NCI-H2196 (cell line): ENCODE measurements at regions not wholly inside any gene's neighbourhood (a gene's known extent, or its start where the extent isn't known, plus 50 kb on each side); places are given as distances from the start of the nearest gene placed in this dataset.

Source experiments
- DNase-seq: peaks from one replicate; lab custom pipeline; 2025; ENCODE audit not compliant: unreplicated experiment; lab: John Stamatoyannopoulos, UW

DNA sequence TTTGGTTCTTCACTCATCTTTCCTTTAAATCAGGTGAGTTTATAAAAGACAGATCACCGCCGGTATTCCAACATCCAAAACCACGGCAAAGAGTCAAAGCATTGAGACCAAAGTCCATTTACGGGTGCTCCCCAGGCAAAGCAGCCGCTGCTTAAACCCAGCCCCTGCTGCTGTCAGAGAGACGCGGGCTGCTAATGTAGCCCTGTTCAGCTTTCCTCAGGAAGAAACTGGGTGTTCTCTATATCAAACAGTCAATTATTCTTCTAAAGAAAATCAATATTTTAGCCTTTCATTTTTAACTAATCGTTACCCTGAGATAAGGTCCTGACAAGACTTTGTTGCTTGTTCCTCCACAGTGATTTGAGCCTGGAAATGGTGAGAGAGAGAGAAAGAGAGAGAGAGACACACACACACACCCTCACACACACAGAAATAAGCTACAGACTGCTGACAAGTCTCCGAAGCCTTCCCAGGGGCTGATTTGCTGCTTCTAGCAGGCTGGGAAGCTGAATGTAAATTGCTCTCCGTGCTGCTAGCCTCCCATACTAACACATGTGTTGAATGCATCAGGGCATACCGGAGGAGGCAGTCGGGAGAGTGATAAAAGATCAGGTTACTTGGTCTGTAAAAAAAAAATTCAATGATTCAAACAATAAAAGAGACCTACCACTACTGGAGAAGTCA, 183.0 kb upstream of the ANK3 start:
- DNase-seq: no peak

GRCh38 chr10:60570896-60571295, 181.2 kb upstream of the ANK3 start:
- DNase-seq: no peak

DNA sequence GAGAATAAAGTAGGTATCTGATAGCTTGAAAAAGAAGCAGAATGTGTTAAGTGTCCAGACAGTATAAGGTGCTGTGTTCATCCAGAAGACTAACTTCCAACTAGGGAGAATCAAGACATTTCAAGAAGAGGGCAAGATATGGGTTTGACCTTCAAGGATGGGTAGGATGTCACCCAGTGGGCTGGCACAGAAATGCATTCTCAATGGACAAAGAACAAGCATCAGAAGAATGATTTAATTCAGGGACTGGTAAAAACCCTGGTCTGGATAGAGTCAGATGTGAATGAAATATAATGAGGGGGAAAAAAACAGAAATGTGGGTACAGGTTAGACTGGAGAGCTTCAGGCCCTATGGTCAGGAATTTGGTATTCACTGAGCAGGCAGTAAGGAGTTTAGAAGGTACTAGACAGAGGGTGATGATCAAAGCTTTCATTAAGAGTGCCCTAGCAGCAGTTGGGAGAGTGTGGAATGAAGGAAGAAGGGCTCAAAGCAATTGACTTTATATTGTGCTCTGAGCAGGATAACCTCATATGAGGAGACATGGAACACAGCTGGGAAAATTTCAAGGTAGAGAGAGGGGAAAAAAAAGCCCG, 180.7 kb upstream of the ANK3 start:
- DNase-seq: no peak

DNA sequence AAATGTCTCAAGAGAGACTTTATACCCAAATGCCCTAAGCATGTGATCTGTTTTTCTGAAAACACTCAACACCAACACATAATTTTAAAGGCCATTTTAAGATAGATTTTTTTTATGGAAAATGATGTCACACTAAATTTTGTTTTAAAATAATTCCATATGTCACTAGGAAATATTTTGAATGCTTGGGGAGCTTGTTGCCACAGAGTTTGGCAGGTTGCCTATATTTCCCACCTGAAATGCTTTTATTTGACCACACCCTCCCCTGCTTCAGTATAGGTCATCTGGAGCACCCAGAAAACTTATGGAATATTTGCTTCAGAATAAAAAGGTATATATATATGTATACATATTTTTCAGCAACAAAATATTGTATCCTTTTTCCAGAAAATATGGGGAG, 180.0 kb upstream of the ANK3 start:
- no peak for DNase-seq

DNA sequence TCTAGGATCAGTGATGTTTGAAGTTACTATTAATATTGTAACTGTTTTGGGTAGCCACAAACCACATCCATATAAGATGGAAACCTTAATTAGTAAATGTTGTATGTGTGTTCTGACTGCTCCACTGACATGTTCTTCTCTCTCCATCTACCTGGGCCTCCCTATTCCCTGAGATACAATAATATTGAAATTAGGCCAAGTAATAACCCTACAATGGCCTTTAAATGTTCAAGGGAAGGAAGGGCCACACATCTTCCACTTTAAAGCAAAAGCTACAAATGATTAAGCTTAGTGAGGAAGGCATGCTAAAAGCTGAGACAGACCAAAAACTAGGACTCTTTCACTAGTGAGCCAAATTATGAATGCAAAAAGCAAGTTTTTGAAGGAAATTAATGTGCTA, 176.4 kb upstream of the ANK3 start:
- no peak for DNase-seq

- no peak for DNase-seq
Measured at GRCh38 chr10:60565492-60565891, 175.8 kb upstream of the ANK3 start.

GRCh38 chr10:60564475-60564874, 174.8 kb upstream of the ANK3 start:
- DNase-seq: no peak

DNA sequence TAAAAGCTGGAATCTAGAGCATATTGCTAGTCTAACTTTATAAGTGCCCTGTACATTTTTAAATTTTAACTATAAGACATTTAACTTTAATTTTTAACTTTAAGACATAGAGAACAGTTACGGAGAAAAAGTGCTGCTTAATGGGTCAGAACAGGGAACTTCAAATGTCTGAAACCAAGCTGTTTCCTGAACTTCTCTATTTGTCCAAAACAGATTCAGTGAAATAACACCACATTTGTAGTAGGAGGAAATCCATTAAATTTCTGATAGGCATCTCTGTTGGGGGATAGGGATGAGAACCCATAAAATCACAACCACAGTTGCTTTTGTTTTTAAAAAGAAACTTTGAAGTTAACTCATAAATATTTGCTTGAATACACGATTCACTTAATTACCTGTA, 170.8 kb upstream of the ANK3 start:
- no peak for DNase-seq

DNA sequence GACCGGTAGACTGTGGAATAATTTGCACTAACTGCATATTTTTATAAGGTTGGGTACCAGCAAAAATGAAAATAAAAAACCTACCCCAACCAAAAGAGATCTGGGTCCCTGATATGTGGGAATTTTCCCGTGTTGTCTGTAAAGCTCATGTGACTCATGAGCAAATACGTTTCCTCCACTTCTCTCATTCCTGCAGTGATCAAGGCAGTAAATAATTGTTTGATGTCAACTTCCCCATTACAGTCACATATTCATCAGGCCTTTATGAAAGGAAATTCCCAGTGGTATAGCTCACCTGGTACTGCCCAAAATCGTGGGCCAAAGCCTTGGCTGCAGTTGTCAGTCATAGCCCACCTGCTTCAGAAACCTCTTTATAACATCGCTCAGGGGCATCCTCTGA, 166.0 kb upstream of the ANK3 start:
- no peak for DNase-seq

GRCh38 chr10:60549686-60550085, 160.0 kb upstream of the ANK3 start:
- no peak for DNase-seq

- no peak for DNase-seq
Measured at GRCh38 chr10:60542657-60543056, 153.0 kb upstream of the ANK3 start.

GRCh38 chr10:60541451-60541850, 151.8 kb upstream of the ANK3 start:
- no peak for DNase-seq

GRCh38 chr10:60537697-60538096, 148.0 kb upstream of the ANK3 start:
- no peak for DNase-seq

DNA sequence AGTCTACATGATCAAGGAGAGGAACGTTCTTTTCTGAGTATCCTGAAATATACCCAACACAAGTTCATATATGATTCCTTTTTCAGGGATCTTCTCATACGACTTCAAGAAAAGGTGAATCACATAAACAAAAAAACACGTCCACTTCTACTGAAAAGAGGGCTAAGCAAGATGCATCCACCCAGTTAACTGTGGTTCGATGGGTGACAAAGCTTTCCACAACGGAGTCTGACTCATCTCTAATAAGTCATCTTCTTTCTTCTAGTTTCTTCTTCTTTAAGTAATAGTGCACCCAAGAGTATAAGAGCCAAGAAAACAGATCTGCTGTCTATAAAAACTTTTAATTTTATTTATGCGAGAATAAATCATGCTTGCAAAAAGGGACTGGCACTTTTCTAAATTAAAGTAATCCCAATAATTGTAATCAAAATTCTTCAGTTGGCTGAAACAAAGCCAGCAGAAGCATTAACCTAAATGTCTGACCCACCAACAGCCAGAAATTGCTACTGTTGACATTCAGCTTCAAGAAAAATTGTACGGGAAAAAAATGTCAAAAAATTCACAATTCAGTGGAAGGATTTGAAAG, 146.9 kb upstream of the ANK3 start:
- no peak for DNase-seq

- DNase-seq: no peak
Measured at GRCh38 chr10:60535427-60535826, 145.8 kb upstream of the ANK3 start.

GRCh38 chr10:60534761-60535389, 145.2 kb upstream of the ANK3 start:
- no peak for DNase-seq

DNA sequence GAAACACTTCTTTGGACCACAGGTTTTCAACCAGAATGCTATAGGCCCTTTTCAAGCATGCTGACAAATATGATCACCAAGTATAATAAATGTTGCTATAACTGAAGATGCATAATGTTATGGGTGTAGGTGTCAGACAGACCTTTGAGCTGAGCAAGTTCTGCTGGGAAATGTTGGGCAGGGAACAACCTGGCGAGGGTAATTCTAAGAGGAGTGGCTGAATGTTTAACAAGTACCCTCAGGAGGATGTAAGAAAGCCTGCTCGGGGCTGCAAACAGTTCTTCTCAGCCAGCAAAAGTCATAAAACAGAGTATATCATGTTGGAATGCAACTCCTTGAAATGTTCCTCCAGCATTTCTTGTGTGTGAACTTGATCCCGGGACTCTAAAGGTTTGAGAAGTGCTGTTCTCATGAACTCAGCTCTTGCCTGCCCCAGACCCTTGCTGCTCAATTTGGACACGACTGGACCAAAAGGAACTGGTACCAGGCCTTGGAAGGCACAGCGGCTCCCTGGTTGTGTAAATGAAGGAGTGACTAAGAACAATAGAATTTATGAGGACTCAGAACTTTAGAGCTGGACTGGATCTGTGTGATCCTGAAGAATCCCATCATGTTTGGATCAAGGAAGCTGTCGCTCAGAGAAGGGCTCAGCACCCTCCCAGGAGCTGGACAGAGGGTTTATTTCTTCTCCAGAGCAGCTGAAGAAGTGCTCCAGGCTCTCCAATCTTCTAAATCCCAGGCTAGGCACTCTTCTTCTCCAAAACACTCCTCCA, 143.2 kb upstream of the ANK3 start:
- DNase-seq: no peak

- DNase-seq: no peak
Measured at GRCh38 chr10:60531006-60531405, 141.3 kb upstream of the ANK3 start.

- DNase-seq: no peak
Measured at GRCh38 chr10:60527676-60528075, 138.0 kb upstream of the ANK3 start.

DNA sequence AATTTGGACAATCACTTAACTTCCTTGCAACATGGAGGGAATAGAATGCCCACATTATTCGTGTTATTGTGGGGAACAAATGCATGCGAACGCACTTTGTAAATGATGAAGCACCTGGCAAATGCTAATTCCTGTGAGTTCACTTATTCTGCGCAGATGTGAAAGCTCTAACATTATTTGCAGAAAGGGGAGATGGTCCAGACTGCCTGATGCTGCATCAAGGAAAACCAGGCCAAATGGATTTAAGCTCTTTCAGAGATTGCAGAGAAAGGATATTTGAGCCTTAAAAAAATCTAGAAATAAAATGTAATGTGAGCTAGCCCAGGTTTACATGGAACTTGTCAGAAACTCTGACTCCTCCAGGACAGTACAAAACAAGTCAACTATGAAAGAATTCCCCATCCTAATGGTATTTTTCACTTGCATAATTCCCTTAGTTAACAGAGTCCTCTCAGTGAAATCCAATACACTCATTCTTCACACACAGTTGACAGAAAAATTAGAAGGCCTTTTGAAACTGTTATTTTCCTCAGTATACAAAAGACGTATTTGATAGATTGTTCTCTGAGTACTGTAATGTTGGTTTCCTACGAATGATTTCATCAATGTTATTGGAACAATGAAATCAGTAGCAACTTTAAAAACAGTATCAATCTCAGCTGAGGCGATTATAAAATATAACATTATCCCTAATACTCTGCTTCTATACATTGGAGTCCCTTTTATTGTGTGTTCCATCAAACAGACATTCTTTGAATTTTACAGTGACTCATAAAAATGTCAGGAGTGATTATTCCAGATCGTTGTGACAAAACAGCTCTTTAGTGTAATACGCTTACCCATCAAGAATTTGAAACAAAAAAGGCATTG, 136.3 kb upstream of the ANK3 start:
- no peak for DNase-seq

DNA sequence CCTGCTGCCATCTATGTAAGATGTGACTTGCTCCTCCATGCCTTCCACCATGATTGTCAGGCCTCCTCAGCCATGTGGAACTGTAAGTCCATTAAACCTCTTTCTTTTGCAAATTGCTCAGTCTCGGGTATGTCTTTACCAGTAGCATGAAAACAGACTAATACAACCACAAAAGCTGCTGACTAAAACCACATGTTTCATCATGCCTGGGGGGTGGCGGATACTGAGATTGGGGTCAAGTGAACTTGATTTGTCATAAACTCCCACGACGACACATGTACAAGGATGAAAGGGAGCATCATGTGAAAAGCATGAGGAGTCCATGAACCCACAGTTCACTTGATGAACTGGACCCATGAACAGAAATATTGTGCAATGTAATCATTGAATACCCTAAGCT, 134.9 kb upstream of the ANK3 start:
- DNase-seq: no peak
